ENCODE measurements at regions not wholly inside any gene's neighbourhood (a gene's known extent, or its start where the extent isn't known, plus 50 kb on each side); places are given as distances from the start of the nearest gene placed in this dataset.

DNA sequence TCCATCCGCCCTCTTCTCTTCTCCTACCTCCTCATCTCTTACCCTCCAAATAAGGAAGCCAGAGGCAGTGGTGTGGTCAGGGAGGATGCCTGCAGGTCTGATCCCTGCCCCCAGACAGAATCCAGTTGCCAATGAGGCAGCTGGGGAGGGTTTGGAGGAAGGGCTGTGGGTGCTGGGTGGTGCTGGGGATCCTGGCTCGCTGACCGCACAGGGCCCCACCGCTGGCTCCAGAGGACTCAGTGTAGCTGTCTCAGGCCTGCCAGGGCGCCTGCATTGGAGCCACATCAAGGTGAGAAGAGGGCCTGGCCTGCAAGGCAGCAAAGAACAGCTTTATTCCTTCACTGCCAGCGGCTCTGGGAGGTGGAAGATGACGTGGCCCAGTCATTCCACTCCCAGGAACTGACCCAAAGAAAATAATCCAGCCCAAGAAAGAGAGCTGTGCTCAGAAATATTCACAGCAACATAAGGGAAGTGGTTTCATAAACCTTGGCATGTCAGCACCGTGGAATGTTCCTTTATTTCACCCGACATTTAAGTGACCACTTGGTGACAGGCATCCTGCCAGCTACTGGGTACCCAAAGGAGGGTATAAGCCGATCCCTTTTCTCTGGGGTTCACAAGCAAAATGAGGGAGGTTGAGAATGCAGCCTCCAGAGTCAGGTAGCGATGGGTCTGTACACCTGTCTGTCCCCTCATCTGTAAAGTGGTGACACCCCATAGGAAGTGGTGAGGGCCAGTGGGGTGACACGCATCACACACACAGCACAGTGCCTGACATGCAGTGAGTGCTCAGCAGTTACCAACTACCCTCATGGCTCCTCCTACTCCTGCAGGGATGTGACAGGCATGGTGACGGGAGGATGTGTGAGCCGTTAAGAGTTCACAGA, 125.1 kb downstream of the SNX5 start:
- TF ChIP-seq, protein P1, sequence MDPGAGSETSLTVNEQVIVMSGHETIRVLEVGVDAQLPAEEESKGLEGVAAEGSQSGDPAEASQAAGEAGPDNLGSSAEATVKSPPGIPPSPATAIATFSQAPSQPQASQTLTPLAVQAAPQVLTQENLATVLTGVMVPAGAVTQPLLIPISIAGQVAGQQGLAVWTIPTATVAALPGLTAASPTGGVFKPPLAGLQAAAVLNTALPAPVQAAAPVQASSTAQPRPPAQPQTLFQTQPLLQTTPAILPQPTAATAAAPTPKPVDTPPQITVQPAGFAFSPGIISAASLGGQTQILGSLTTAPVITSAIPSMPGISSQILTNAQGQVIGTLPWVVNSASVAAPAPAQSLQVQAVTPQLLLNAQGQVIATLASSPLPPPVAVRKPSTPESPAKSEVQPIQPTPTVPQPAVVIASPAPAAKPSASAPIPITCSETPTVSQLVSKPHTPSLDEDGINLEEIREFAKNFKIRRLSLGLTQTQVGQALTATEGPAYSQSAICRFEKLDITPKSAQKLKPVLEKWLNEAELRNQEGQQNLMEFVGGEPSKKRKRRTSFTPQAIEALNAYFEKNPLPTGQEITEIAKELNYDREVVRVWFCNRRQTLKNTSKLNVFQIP (CRISPR knock-in tag; IDR thresholded peaks at IDR 0.05; ENCODE audit: borderline replicate concordance, low read depth): no peak
- TF ChIP-seq TCF4 (CRISPR knock-in tag; IDR thresholded peaks at IDR 0.05; ENCODE audit: borderline replicate concordance) (no peak), ARNTL (CRISPR knock-in tag; IDR thresholded peaks at IDR 0.05; ENCODE audit: borderline replicate concordance, low read depth) (no peak), ZC3H10 (CRISPR knock-in tag; IDR thresholded peaks at IDR 0.05) (no peak), ZFP30 (CRISPR knock-in tag; IDR thresholded peaks at IDR 0.05) (no peak), OSR1 (CRISPR knock-in tag; IDR thresholded peaks at IDR 0.05) (no peak), TOX (CRISPR knock-in tag; IDR thresholded peaks at IDR 0.05; ENCODE audit: borderline replicate concordance) (no peak), ZFP3 (CRISPR knock-in tag; IDR thresholded peaks at IDR 0.05) (no peak), ZNF8 (CRISPR knock-in tag; IDR thresholded peaks at IDR 0.05) (no peak), RARB (CRISPR knock-in tag; IDR thresholded peaks at IDR 0.05) (no peak), BACH2 (CRISPR knock-in tag; IDR thresholded peaks at IDR 0.05; ENCODE audit: borderline replicate concordance) (no peak), ESRRG (CRISPR knock-in tag; IDR thresholded peaks at IDR 0.05) (no peak), ZNF70 (CRISPR knock-in tag; IDR thresholded peaks at IDR 0.05) (no peak), SNAI2 (CRISPR knock-in tag; IDR thresholded peaks at IDR 0.05) (no peak), GLIS3 (CRISPR knock-in tag; IDR thresholded peaks at IDR 0.05) (no peak)
- TF ChIP-seq, protein P2, sequence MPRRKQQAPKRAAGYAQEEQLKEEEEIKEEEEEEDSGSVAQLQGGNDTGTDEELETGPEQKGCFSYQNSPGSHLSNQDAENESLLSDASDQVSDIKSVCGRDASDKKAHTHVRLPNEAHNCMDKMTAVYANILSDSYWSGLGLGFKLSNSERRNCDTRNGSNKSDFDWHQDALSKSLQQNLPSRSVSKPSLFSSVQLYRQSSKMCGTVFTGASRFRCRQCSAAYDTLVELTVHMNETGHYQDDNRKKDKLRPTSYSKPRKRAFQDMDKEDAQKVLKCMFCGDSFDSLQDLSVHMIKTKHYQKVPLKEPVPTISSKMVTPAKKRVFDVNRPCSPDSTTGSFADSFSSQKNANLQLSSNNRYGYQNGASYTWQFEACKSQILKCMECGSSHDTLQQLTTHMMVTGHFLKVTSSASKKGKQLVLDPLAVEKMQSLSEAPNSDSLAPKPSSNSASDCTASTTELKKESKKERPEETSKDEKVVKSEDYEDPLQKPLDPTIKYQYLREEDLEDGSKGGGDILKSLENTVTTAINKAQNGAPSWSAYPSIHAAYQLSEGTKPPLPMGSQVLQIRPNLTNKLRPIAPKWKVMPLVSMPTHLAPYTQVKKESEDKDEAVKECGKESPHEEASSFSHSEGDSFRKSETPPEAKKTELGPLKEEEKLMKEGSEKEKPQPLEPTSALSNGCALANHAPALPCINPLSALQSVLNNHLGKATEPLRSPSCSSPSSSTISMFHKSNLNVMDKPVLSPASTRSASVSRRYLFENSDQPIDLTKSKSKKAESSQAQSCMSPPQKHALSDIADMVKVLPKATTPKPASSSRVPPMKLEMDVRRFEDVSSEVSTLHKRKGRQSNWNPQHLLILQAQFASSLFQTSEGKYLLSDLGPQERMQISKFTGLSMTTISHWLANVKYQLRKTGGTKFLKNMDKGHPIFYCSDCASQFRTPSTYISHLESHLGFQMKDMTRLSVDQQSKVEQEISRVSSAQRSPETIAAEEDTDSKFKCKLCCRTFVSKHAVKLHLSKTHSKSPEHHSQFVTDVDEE (CRISPR knock-in tag; IDR thresholded peaks at IDR 0.05): no peak
- TF ChIP-seq, protein P3, sequence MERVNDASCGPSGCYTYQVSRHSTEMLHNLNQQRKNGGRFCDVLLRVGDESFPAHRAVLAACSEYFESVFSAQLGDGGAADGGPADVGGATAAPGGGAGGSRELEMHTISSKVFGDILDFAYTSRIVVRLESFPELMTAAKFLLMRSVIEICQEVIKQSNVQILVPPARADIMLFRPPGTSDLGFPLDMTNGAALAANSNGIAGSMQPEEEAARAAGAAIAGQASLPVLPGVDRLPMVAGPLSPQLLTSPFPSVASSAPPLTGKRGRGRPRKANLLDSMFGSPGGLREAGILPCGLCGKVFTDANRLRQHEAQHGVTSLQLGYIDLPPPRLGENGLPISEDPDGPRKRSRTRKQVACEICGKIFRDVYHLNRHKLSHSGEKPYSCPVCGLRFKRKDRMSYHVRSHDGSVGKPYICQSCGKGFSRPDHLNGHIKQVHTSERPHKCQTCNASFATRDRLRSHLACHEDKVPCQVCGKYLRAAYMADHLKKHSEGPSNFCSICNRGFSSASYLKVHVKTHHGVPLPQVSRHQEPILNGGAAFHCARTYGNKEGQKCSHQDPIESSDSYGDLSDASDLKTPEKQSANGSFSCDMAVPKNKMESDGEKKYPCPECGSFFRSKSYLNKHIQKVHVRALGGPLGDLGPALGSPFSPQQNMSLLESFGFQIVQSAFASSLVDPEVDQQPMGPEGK (CRISPR knock-in tag; IDR thresholded peaks at IDR 0.05; ENCODE audit: borderline replicate concordance): no peak
- TF ChIP-seq, protein P4, sequence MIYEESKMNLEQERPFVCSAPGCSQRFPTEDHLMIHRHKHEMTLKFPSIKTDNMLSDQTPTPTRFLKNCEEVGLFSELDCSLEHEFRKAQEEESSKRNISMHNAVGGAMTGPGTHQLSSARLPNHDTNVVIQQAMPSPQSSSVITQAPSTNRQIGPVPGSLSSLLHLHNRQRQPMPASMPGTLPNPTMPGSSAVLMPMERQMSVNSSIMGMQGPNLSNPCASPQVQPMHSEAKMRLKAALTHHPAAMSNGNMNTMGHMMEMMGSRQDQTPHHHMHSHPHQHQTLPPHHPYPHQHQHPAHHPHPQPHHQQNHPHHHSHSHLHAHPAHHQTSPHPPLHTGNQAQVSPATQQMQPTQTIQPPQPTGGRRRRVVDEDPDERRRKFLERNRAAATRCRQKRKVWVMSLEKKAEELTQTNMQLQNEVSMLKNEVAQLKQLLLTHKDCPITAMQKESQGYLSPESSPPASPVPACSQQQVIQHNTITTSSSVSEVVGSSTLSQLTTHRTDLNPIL (CRISPR knock-in tag; IDR thresholded peaks at IDR 0.05; ENCODE audit: low read depth): no peak
- ATAC-seq: peak; percentile 85

DNA sequence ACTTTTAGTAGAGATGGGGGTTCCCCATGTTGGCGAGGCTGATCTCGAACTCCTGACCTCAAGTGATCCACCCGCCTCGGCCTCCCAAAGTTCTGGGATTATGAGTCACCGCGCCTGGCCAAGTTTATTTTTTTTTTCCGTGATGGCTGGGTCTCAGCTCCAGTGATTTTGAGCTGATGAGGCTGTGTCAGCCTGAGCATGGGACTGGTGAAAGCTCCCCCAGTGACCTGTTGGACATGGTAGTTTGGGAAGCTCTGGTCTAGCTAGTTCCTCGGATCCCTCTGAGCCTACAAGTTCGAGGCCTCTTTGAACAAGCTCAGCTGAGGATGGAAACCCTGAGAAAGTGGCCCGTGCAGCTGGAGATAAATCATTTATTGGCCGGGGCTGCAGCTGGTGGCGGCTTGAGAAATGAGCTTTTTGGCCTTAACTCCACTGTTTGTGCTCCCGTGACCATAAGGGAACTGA, 126.8 kb downstream of the SNX5 start:
- TF ChIP-seq ESRRG (CRISPR knock-in tag; IDR thresholded peaks at IDR 0.05): no peak
- no peak for TF ChIP-seq BACH2 (CRISPR knock-in tag; IDR thresholded peaks at IDR 0.05; ENCODE audit: borderline replicate concordance)
- TF ChIP-seq ZNF565 (CRISPR knock-in tag; conservative IDR thresholded peaks at IDR 0.05; ENCODE audit: low read depth): no peak
- ATAC-seq: no peak

DNA sequence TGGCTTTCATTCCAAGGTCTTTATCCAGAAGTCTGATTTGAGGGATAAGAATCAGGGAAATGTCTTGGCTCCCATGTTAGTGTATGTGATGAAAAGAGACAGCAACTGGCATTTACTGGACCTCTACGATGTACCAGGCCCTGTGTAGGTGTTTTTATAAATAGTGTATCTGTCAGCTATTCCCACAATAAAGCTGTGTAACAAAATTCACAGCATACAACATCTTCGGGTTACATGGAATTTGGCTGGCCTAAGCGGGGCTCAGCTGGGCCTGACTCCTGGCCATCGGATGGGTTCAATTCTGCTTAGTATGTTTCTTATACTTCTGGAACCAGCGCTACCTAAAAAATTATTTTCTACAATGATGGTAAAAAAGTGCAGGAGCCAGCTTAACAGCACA, 128.2 kb downstream of the SNX5 start:
- no peak for ATAC-seq
- TF ChIP-seq, protein P1 (CRISPR knock-in tag; IDR thresholded peaks at IDR 0.05; ENCODE audit: borderline replicate concordance, low read depth): no peak
- TF ChIP-seq ZNF565 (CRISPR knock-in tag; conservative IDR thresholded peaks at IDR 0.05; ENCODE audit: low read depth): no peak
- TF ChIP-seq, protein P5, sequence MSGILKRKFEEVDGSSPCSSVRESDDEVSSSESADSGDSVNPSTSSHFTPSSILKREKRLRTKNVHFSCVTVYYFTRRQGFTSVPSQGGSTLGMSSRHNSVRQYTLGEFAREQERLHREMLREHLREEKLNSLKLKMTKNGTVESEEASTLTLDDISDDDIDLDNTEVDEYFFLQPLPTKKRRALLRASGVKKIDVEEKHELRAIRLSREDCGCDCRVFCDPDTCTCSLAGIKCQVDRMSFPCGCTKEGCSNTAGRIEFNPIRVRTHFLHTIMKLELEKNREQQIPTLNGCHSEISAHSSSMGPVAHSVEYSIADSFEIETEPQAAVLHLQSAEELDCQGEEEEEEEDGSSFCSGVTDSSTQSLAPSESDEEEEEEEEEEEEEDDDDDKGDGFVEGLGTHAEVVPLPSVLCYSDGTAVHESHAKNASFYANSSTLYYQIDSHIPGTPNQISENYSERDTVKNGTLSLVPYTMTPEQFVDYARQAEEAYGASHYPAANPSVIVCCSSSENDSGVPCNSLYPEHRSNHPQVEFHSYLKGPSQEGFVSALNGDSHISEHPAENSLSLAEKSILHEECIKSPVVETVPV (CRISPR knock-in tag; IDR thresholded peaks at IDR 0.05): no peak
- no peak for TF ChIP-seq PPARA (CRISPR knock-in tag; IDR thresholded peaks at IDR 0.05; ENCODE audit: borderline replicate concordance)
- TF ChIP-seq ZNF70 (CRISPR knock-in tag; IDR thresholded peaks at IDR 0.05): no peak
- TF ChIP-seq ARNTL (CRISPR knock-in tag; IDR thresholded peaks at IDR 0.05; ENCODE audit: borderline replicate concordance, low read depth): no peak
- TF ChIP-seq, protein P4 (CRISPR knock-in tag; IDR thresholded peaks at IDR 0.05; ENCODE audit: low read depth): no peak
- TF ChIP-seq CSDC2 (CRISPR knock-in tag; IDR thresholded peaks at IDR 0.05): no peak
- no peak for TF ChIP-seq ESRRG (CRISPR knock-in tag; IDR thresholded peaks at IDR 0.05)
- TF ChIP-seq, protein P3 (CRISPR knock-in tag; IDR thresholded peaks at IDR 0.05; ENCODE audit: borderline replicate concordance): no peak
- TF ChIP-seq RARB (CRISPR knock-in tag; IDR thresholded peaks at IDR 0.05): no peak
- TF ChIP-seq GLIS3 (CRISPR knock-in tag; IDR thresholded peaks at IDR 0.05): no peak

Measured in SK-N-SH treated with all-trans-retinoic acid at 6 μM for 48 hours (cell line).